HEK293 (cell line): ENCODE measurements at regions not wholly inside any gene's neighbourhood (a gene's known extent, or its start where the extent isn't known, plus 50 kb on each side); places are given as distances from the start of the nearest gene placed in this dataset.

ENCODE experiments used
- CTCF ChIA-PET: fragments of 350-600 bp; formaldehyde crosslinking; extraction: SDS; loops from one replicate; lab custom pipeline; 2021; ENCODE audit warnings: antibody characterized with exemption; lab: Yijun Ruan, JAX
- POLR2A ChIA-PET: fragments of 300-600 bp; formaldehyde crosslinking; extraction: SDS; loops from one replicate; lab custom pipeline; 2020; ENCODE audit warnings: antibody characterized with exemption, inconsistent platforms; lab: Yijun Ruan, JAX
- H3K27ac ChIP-seq: fragments of 200-500 bp; sonication (Bioruptor generic); 2 replicates; pipeline ENCODE4 v1.5.1; 2014; ENCODE audit warnings: low read depth, low read length, control low read depth, inconsistent platforms; ENCODE audit errors: extremely low read depth
- H3K36me3 ChIP-seq, 2 experiments: fragments of 200-500 bp in 1 of 2; sonication (Bioruptor generic) in 1 of 2; 1 replicate in 1 of 2; 2 replicates in 1 of 2; pipeline ENCODE4 v1.5.1; 2014 to 2017; ENCODE audit warnings: inconsistent platforms in 2 of 2, low read length in 2 of 2; ENCODE audit not compliant: control insufficient read depth in 2 of 2, insufficient read depth in 1 of 2
- H3K4me1 ChIP-seq: fragments of 200-500 bp; sonication (Bioruptor generic); 2 replicates; pipeline ENCODE4 v1.5.1; 2014; ENCODE audit warnings: mild to moderate bottlenecking, low read length, inconsistent platforms; ENCODE audit not compliant: control insufficient read depth, insufficient read depth
- H3K4me3 ChIP-seq: 2 replicates; pipeline ENCODE4 v1.5.1; 2011; ENCODE audit warnings: low read depth, mild to moderate bottlenecking, control low read depth, low read length, moderate library complexity
- H3K9me3 ChIP-seq: fragments of 200-500 bp; sonication (Bioruptor generic); 2 replicates; pipeline ENCODE4 v1.5.1; 2014; ENCODE audit warnings: low read depth, low read length, inconsistent platforms; ENCODE audit not compliant: control insufficient read depth, insufficient read depth
- KLF10 ChIP-seq: fragments of 450-650 bp; IDR thresholded peaks from 2 replicates; pipeline ENCODE4 v1.5.1; 2018; ENCODE audit warnings: missing biosample characterization, mild to moderate bottlenecking, missing genetic modification characterization
- SETDB1 ChIP-seq: IDR thresholded peaks from one replicate; pipeline ENCODE4 v1.6.1; 2017; ENCODE audit warnings: mild to moderate bottlenecking, low read length, moderate library complexity, mixed read lengths; ENCODE audit not compliant: insufficient read length
- TCF7L2 ChIP-seq: IDR thresholded peaks from 2 replicates; pipeline ENCODE4 v1.6.1; 2011; ENCODE audit warnings: low read depth, mild to moderate bottlenecking, inconsistent platforms, low read length, moderate library complexity, borderline replicate concordance
- ZNF175 ChIP-seq: fragments of 450-650 bp; formaldehyde crosslinking; IDR thresholded peaks from 2 replicates; pipeline ENCODE4 v1.5.1; 2016; ENCODE audit warnings: missing biosample characterization, missing genetic modification characterization
- ZNF266 ChIP-seq: fragments of 450-650 bp; formaldehyde crosslinking; IDR thresholded peaks from 2 replicates; pipeline ENCODE4 v1.5.1; 2016; ENCODE audit warnings: missing biosample characterization, missing genetic modification characterization, low read depth
- ZNF335 ChIP-seq: fragments of 450-650 bp; formaldehyde crosslinking; conservative IDR thresholded peaks from 2 replicates; pipeline ENCODE4 v1.5.1; 2016; ENCODE audit warnings: missing biosample characterization, missing genetic modification characterization
- ZNF394 ChIP-seq: fragments of 450-650 bp; formaldehyde crosslinking; IDR thresholded peaks from 2 replicates; pipeline ENCODE4 v1.5.1; 2016; ENCODE audit warnings: missing biosample characterization, missing genetic modification characterization, mild to moderate bottlenecking, moderate library complexity, borderline replicate concordance
- TF ChIP-seq, protein P1 (sequence below): fragments of 450-650 bp; formaldehyde crosslinking; IDR thresholded peaks from 2 replicates; pipeline ENCODE4 v1.5.1; 2016; ENCODE audit warnings: missing biosample characterization, missing genetic modification characterization
- TF ChIP-seq, protein P2 (sequence below): fragments of 450-650 bp; formaldehyde crosslinking; IDR thresholded peaks from 2 replicates; pipeline ENCODE4 v1.5.1; 2016; ENCODE audit warnings: missing biosample characterization, missing genetic modification characterization
- TF ChIP-seq, protein P3 (sequence below): fragments of 450-650 bp; formaldehyde crosslinking; IDR thresholded peaks from 2 replicates; pipeline ENCODE4 v1.5.1; 2016; ENCODE audit warnings: missing biosample characterization, missing genetic modification characterization
- TF ChIP-seq, protein P4 (sequence below): fragments of 450-650 bp; formaldehyde crosslinking; IDR thresholded peaks from 2 replicates; pipeline ENCODE4 v1.5.1; 2017; ENCODE audit warnings: missing biosample characterization, missing genetic modification characterization

DNA sequence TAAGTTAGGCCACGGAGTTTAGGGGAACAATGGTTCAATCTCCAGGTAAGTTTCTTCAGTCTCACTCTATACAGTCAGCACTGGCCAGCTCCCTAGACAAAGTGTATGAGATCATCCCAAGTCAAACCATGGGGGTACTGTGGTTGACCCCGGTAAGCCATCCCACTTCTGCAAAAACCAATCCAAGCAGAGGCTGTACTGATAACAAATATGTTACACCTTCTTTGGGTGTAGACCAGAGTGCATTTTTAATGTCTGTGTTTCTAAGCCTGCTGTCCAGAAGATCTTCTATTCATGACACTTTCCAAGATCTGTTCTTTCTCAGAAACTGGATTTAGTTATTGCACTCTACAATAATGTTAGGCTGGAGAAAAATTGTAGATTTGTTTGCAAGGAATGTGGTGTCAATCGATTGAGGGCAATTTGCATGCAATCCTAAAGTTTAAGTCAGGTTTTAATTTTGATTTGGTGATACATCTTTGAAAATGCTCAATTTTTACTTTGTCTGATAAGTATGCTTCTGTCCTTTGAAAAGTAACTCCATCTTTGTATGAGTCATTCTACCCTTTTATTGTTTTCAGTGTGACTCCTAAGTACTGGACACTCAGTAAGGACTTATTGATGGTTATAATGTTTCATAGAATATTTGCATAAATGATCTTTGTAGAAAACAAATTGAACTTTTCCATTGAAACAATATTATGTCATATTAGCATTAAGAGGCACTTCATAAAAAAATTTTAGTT lies 152.4 kb downstream of the HLX start:
- Histone ChIP-seq H3K4me3 (no peak overlapping the region), H3K27ac (no peak overlapping the region), H3K9me3 (no peaks in the 10 kb centered on the region), H3K4me1 (no peaks in the 10 kb centered on the region), H3K36me3 (no peaks in the 10 kb centered on the region)
- ChIA-PET POLR2A (no interaction called here), CTCF (interaction anchor here (0.6 to 1.1 kb wide), 3 partner anchors 65 to 1579 kb away, joined by 3 to 4 read pairs (median 3); no protein-coding TSS in a partner anchor)
- TF ChIP-seq ZNF335 (tag by site-specific recombination), result no peak
- TF ChIP-seq, protein P1, sequence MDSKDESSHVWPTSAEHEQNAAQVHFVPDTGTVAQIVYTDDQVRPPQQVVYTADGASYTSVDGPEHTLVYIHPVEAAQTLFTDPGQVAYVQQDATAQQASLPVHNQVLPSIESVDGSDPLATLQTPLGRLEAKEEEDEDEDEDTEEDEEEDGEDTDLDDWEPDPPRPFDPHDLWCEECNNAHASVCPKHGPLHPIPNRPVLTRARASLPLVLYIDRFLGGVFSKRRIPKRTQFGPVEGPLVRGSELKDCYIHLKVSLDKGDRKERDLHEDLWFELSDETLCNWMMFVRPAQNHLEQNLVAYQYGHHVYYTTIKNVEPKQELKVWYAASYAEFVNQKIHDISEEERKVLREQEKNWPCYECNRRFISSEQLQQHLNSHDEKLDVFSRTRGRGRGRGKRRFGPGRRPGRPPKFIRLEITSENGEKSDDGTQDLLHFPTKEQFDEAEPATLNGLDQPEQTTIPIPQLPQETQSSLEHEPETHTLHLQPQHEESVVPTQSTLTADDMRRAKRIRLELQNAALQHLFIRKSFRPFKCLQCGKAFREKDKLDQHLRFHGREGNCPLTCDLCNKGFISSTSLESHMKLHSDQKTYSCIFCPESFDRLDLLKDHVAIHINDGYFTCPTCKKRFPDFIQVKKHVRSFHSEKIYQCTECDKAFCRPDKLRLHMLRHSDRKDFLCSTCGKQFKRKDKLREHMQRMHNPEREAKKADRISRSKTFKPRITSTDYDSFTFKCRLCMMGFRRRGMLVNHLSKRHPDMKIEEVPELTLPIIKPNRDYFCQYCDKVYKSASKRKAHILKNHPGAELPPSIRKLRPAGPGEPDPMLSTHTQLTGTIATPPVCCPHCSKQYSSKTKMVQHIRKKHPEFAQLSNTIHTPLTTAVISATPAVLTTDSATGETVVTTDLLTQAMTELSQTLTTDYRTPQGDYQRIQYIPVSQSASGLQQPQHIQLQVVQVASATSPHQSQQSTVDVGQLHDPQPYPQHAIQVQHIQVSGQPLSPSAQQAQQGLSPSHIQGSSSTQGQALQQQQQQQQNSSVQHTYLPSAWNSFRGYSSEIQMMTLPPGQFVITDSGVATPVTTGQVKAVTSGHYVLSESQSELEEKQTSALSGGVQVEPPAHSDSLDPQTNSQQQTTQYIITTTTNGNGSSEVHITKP (tag by site-specific recombination), result no peak
- TF ChIP-seq, protein P2, sequence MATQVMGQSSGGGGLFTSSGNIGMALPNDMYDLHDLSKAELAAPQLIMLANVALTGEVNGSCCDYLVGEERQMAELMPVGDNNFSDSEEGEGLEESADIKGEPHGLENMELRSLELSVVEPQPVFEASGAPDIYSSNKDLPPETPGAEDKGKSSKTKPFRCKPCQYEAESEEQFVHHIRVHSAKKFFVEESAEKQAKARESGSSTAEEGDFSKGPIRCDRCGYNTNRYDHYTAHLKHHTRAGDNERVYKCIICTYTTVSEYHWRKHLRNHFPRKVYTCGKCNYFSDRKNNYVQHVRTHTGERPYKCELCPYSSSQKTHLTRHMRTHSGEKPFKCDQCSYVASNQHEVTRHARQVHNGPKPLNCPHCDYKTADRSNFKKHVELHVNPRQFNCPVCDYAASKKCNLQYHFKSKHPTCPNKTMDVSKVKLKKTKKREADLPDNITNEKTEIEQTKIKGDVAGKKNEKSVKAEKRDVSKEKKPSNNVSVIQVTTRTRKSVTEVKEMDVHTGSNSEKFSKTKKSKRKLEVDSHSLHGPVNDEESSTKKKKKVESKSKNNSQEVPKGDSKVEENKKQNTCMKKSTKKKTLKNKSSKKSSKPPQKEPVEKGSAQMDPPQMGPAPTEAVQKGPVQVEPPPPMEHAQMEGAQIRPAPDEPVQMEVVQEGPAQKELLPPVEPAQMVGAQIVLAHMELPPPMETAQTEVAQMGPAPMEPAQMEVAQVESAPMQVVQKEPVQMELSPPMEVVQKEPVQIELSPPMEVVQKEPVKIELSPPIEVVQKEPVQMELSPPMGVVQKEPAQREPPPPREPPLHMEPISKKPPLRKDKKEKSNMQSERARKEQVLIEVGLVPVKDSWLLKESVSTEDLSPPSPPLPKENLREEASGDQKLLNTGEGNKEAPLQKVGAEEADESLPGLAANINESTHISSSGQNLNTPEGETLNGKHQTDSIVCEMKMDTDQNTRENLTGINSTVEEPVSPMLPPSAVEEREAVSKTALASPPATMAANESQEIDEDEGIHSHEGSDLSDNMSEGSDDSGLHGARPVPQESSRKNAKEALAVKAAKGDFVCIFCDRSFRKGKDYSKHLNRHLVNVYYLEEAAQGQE (tag by site-specific recombination), result peak; percentile 73

DNA sequence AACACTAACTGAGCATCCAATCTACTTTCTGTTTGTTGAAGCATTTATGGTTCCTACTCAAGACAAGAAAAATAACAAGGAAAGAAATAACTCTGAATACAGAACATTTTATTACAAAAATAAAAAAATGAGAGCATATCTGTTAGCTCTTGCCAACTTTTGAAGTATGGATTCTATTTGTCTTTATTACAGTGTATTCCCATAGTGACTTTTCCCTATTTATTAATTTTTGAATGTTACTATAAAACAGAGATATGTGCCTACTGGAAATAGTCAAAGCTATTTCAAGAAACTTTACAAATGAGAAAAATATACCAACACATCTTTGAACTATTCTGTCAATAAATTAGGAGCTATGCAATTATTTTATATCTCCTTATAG lies 153.0 kb downstream of the HLX start:
- no peaks in the 10 kb centered on the region for H3K9me3 ChIP-seq
- ChIA-PET POLR2A (no interaction called here), CTCF (interaction anchor here (0.6 to 1.1 kb wide), 4 partner anchors 9 to 1579 kb away, joined by 3 to 4 read pairs (median 3); no protein-coding TSS in a partner anchor)
- H3K27ac ChIP-seq, result no peak overlapping the region
- H3K4me1 ChIP-seq, result no peaks in the 10 kb centered on the region
- no peak overlapping the region for H3K4me3 ChIP-seq
- H3K36me3 ChIP-seq, result no peaks in the 10 kb centered on the region
- TF ChIP-seq ZNF394 (tag by site-specific recombination), result no peak
- TF ChIP-seq, protein P3, sequence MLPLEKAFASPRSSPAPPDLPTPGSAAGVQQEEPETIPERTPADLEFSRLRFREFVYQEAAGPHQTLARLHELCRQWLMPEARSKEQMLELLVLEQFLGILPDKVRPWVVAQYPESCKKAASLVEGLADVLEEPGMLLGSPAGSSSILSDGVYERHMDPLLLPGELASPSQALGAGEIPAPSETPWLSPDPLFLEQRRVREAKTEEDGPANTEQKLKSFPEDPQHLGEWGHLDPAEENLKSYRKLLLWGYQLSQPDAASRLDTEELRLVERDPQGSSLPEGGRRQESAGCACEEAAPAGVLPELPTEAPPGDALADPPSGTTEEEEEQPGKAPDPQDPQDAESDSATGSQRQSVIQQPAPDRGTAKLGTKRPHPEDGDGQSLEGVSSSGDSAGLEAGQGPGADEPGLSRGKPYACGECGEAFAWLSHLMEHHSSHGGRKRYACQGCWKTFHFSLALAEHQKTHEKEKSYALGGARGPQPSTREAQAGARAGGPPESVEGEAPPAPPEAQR (tag by site-specific recombination), result no peak
- TF ChIP-seq, all 188 proteins: peak for 0

DNA sequence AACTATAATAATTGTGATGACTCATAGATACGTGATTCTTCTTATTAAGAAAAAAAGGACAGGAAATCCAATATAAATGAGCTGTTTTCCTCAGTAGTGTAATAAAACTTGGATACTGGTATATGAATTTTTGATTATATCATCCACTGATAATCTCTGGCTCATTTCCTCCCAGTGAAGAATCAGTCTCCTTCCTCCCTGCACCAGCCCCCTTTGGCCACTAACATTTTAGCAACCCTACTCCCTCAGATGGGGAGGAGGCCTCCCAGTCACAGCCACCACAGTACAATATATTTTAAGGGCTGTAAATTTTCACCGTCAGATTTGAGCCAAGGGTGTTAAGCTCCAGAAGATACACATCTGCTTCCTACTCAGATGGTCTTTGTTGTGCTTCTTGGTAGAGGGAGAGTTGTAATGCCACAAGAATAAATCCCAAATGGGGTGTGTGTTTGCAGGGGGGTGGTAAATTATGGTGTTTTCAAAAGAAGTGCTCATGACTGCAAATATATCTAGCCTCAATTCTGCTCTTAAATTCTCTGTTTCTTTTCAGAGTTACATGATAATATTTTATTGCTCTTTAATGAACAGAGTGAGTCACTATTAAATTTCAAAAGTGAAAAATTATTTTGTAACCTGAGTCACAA lies 153.5 kb downstream of the HLX start:
- CTCF ChIA-PET, result interaction anchor here (0.6 to 1.1 kb wide), 4 partner anchors 8 to 1578 kb away, joined by 3 to 4 read pairs (median 3); no protein-coding TSS in a partner anchor
- TF ChIP-seq ZNF175 (tag by site-specific recombination) (no peak), SETDB1 (no peak), TCF7L2 (no peak), KLF10 (no peak), ZNF266 (tag by site-specific recombination) (no peak)
- TF ChIP-seq, protein P4, sequence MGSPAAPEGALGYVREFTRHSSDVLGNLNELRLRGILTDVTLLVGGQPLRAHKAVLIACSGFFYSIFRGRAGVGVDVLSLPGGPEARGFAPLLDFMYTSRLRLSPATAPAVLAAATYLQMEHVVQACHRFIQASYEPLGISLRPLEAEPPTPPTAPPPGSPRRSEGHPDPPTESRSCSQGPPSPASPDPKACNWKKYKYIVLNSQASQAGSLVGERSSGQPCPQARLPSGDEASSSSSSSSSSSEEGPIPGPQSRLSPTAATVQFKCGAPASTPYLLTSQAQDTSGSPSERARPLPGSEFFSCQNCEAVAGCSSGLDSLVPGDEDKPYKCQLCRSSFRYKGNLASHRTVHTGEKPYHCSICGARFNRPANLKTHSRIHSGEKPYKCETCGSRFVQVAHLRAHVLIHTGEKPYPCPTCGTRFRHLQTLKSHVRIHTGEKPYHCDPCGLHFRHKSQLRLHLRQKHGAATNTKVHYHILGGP (tag by site-specific recombination), result no peak
- no peaks in the 10 kb centered on the region for H3K4me1 ChIP-seq
- no peaks in the 10 kb centered on the region for H3K9me3 ChIP-seq
- POLR2A ChIA-PET, result no interaction called here
- H3K4me3 ChIP-seq, result no peak overlapping the region
- H3K36me3 ChIP-seq, result no peaks in the 10 kb centered on the region
- H3K27ac ChIP-seq, result no peak overlapping the region
